HG03175 (cell line): ENCODE measurements at regions not wholly inside any gene's neighbourhood (a gene's known extent, or its start where the extent isn't known, plus 50 kb on each side); places are given as distances from the start of the nearest gene placed in this dataset.

Source experiments
- ATAC-seq: cut with Tn5 transposase; IDR thresholded peaks from one replicate; pipeline ENCODE4 v1.9.1; 2021; ENCODE audit warnings: mild to moderate bottlenecking, moderate library complexity; ENCODE audit not compliant: unreplicated experiment

DNA sequence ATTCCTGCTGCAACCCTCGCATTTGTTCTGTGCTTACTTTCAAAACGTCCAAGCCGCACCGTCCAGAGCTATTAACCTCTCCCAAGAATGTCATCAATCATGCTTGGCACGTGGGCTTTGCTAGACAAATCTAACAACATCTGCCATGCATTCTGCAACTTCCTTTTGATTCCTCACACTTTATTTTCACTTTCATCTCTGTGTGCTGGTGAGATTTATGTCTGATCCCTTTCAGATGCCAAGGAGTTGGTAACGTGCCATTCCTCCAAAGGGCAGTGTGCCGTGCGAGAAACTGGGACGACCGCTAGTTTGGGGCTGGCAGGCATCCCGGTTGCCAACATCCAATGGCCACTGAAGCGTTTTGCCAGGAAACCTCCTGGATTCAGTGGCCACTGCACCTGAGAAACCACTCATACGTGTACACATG lies 230.0 kb upstream of the PARD3B start:
- ATAC-seq: no peak

DNA sequence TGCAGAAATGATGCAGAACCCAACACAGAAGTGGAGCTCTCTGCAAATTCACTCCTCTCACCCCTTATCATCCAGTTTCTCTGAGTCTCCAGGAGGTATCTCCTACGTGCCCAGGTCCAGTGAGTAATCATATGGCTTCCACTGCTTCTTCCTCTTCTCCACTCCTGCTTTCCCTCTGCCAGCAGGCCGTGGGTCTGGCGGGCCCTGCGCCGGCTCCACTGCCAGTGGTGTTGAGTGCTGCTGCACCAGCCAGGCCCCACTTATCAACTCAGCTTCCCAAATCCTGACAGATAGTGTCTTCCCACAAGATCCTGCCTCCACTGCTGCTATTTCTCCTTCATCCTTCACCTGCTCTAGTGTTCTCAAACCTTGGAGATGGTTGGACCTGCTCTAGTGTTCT lies 227.6 kb upstream of the PARD3B start:
- no peak for ATAC-seq

DNA sequence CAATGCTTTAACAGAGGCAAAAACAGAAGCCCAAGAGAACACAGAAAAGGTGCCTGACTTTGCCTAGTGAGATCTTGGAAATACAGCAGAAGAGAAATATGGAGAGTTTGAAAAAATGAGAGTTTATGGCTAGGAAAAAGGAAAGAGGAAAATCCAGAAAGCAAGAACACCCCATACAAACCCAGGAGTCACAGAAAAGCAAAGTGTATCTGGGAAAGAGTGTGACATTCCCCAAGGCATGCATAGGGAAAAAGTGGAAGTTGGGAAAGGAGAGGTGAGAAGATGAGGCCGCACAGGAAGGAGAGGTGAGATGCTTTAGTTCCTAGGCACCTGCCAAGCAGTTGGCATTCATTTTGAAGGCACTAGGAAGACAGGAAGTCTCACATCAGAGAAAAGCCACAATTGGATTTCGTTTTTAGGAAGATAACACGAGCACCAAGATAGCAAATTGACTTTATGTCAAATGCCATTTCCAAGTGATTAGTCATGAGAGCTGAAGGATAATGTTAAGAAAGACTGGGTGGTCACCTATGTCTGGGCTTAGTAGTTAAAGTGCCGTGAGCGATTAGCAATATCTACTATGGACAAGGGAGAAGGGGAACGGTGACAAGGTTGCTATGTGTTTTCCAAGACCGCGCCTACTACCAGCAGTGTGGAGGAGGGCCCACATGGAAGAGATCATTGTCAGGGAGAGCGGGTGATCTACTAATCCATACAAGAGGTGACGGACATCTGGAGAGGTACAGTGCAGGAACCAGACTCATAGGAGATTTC lies 224.1 kb upstream of the PARD3B start:
- no peak for ATAC-seq

DNA sequence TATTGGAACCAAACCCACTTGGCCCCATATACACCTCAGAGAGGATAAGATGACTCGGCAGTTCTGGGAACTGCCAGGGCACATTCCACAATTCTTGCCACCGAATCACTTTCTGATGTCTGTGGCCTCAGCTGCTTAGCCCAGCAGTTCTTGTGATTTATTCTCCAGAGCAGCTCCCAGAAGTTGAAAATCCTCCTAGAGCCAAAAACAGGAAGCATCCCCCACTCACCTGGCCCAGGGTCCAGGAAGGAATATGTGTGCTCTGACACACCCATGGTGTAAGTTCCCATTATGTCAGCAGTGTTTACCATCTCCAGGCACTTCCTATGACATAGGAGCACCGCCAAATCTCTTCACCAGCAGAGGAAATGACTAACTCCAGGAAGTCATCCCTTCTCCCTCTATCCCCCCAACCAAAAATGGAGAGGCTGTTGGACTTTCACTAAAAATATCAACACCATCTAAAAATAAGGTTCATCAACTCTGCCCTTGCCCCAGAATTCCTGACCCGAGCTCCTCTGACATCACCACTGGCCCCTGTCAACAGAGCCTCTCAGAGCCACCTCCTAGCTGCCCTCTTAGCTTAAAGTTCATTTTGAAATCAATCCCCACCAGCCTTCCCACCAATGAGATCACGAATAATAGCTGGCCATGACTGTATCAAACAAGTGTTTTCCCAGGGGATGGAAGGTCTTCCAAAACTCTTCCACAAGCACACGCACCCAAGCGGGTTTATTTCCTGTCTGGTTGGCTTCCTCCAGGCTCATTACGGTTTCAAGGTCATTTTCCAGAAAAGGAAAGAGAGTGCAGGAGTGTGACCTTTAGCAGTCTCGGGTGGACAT lies 223.1 kb upstream of the PARD3B start:
- ATAC-seq: no peak

DNA sequence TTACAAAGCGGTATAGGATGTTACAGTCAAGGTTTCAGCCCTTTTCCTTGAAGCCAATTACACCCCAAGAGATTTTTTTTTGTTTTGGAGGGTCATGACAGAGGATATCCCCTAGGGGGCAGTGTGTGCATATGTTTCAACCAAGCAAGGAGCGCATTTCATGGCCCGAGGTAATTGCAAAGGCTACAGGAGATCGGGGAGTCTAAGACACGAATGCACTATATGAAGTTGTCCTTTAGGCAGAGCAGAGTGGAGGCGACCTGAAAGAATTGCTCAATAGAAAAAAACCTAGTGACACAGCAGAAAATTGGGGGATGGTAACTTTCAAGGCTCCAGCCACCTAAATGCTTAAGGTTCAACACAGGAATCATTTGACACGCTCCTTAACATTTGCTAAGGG lies 219.8 kb upstream of the PARD3B start:
- peak; percentile 88 for ATAC-seq

DNA sequence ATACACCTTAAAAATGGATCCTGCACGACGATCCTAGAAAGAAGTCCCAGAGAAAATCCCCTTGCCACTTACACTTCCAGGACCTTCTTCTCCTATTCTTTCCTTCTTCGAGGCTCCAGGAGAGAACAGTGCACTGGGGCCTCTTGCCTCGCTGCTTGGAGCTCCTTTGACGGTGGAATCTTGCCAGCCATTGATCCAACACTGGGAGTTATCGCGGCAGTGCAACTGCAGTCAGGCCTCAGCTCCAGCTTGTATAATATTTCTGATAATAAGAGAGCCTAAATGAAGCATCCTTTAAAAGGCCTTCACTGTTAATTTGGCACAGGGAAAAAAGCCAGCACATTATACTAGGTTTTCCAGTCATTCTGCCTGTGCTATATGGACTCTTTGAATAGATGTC lies 216.9 kb upstream of the PARD3B start:
- no peak for ATAC-seq

DNA sequence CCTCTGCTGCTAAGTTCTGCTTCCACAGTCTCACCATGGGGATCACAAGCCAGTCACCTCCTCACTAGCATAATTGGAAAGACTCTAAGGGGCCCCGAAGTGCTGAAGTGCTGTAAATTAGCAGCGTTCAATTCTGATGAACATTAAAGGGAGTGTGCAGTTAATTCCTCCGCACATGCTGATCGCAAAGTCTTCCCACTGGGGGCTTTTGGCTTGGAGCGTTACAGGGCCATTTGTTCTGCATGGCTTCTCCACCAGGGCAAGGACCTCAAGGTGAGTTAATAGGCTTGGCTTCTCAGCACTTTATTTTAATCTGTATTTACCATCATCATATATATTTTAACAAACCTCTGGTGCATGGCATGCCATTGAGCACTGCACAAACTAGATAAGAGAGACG lies 216.3 kb upstream of the PARD3B start:
- ATAC-seq: no peak

DNA sequence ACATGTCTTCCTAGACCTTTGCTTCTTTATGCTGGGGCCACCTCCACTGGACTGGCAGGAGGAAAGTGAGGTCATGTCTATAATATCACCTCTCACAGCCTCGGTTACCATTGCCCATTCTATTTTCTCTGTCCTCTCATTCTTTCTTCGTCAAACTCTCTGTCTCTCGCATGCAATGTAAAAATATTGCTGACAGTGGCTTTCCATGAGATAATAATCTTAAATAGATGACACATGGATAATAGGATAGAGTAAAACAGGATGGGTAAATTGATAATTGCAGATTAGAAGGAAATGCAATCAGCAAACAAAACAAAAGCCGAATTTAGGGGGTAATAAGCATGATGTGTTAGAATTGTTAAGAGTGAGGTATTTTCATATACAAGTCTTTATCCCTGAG lies 215.7 kb upstream of the PARD3B start:
- ATAC-seq: no peak

DNA sequence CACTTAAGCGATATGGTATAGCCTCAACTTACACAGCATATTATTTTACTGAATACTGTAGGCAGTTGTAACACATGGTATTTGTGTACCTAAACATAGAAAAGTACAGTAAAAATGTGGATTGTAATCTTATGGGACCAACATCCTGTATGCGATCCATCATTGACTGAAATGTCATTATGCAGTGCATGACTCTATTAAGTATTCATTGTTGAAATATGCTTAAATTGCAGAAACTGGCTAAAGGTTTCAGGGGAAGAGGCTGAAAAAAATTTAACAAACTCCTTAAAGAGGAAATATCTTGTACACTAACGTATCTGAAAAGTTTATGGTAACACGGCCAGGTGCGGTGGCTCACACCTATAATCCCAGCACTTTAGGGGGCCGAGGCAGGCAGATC lies 214.1 kb upstream of the PARD3B start:
- no peak for ATAC-seq

DNA sequence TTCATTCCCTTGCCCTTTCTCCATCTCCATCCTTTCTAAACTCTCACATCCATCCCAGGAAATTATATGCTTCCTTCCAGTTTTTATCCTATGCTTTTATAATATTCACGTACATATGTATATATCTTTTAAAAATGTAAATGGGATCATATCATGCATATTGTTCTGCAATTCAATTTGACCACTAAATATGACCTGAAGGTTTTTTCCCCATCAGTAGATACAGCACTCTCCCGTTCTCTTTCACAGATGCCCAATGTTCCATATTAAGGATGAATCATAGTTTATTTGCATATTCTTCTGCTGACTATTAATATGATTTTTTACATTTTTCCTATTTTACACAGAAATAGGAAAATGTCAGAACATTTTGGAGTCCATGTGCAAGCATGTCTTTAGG lies 213.3 kb upstream of the PARD3B start:
- no peak for ATAC-seq

DNA sequence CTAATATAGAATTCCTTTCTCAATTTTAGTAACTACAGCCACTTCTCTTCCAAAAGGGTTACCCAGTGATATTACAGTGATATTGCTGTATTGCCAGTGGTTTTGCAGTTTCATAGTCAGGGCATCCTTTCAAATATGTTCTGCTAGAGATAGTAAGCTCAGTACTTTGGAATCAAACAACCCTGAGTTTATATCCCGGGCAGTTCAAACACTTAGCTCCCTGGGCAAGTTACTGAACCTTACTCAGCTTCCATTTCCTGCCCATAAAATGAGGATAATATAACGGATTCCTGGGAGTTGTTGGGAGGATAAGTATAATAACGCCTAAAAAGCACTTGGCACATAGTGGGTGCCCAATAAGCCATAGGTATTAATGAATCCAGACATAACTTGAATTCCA lies 212.6 kb upstream of the PARD3B start:
- no peak for ATAC-seq

DNA sequence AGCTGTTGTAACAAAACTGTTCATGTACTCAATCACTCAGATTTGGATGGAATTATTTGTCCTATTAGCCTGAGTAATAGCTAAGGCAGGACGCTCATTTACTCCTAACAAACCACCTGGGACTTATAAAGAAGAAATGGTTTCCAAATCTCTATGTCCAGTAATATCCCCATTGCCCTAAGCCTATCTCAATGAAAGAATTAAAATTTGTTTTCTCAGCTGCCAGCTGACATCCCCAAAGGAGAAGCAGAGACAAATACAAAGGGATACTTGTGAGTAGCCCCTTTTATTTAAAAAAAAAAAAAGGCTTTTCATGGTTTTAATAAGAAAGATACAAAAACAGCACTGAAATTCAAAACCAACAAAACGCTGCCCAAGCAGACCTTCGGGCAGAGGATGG lies 211.4 kb upstream of the PARD3B start:
- no peak for ATAC-seq

DNA sequence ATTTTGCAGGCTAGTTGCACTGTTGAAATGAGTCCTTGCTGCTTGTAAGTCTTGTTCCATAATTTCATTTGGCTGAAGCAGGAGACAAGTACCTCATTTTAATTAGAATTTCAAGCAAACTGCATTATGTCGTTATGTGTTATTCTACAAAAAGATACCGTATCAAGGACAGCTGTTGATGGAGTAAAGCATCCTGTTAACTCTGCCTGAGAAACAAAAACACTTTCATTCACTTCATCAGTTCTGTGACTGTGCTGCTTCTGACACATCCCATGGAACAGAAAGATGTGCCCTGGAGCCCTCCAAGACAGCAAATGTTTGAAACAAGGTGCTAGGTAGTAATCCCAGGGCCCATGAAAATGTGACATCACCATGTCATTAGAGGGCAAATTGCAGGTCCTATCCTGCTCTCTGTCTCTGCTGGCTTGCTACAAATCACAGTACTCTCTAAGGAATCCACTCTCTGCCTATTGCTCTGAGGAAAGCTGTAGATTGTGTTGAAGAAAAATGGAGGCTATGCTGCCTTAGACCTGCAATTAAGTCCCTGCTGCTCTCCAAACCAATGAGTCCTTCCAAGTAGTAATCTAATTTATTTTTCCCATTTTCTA lies 209.7 kb upstream of the PARD3B start:
- no peak for ATAC-seq

DNA sequence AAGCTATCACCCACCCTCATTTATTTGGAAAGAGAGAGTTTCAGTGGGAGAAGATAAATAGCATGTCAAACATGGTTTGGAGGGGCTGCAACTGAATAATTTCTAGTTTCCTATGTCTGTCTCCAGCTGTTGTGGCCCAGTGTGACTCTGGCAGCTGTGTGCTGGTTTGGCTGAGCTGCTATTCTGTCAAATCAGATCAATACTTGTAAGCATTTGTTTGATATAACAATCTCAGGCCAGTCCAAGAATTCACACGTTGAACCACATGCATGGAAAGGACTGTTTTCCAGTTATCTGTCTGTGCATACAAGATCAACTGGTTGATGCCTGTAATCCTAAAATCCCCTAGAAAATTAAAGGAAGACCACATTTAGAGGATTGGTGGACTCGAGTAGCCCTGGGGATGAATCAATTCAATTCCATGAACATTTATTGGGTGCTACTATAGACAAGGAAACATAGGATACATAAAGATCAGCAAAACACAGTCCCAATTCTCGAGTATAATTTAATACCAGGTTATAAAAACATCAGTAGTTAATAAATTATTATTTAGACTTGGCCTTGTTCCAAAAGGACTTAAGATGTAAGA lies 209.0 kb upstream of the PARD3B start:
- ATAC-seq: no peak

DNA sequence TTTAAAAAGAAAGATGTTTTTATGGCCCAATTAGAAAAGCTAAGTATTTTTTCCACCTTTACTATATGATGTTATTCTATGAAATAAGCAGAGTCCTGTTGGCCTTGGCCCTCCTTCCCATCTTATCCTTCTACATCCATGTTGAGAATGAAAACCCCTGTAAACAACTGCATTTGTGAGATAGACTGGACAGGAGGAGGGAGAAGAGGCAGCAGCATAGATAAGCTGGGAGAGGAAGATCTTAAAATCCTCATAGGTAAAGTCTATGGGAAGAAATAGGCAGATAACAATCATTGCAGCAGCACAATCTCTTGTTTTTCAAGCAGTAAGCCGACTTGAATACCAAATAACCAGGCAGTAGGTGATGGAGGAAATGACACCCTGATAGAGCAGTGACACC lies 207.6 kb upstream of the PARD3B start:
- ATAC-seq: no peak

DNA sequence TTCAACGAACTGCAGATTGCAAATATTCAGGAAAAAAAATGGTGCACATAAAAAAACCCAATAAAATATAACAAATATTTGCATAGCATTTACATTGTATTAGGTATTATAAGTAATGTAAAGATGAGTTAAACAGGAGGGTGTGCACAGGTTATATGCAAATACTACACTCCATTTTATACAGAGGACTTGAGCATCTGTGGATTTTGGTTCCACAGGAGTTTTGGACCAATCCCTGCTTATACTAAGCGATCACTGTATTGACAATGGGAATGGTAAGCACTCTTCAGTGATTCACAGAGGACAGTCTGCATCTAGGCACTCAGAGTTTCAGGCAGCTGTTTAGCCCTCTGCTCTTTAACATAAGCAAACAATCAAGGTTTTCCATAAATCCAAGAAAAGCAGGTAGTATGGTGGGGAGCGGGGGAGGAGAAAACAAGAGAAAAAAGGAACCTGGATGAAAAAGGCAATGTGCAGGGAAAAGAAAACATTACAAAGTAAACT lies 206.0 kb upstream of the PARD3B start:
- ATAC-seq: no peak

DNA sequence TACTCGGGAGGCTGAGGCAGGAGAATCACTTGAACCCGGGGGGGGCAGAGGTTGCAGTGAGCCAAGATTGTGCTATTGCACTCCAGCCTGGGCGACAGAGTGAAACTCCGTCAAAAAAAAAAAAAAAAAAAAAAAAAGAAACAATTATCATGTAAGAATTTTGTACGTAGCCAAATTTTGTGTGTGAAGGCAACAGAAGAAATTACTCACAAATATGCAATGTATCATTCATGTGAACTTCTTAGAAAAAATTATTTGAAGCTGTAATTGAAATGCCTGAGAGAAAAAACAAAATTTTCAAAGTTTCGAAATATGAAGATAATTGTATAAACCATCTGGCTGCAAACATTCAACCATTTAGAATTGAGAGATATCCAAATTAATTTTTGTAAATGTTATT lies 204.8 kb upstream of the PARD3B start:
- no peak for ATAC-seq

DNA sequence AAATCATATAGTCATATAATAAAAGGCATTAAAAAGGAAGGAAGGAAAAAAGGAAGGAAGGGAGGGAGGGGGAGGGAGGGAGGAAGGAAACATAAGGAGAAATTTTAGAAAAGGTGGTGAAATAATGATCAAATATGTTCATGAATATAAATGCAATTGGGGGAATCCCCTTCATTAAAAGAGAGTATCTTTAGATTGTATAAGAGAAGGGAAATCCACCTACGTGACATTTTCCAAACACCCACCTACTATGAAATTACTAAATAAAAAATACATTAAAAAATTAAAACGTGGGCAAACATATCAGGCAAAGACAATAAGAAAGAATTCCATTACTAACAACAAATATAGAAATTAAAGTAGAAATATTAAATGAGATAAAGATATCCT lies 203.4 kb upstream of the PARD3B start:
- no peak for ATAC-seq

DNA sequence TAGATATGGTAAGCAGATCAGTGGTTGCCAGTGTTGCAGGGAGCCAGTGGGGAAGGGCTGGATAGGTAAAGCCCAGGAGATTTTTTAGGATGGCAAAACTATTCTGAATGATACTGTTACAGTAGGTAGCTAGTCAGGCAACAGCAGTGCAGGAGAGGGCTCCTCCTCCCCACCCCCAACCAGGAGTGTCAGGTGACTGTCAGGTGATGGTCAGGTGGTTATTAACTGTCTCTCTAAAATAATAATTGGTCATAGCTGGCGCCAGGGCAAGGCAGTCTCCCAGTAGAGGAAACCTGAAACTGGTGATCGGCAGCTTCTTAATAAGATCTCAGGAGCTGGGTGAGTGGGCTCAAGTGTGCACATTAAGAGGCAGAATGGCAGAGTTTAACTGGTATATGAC lies 201.6 kb upstream of the PARD3B start:
- no peak for ATAC-seq

DNA sequence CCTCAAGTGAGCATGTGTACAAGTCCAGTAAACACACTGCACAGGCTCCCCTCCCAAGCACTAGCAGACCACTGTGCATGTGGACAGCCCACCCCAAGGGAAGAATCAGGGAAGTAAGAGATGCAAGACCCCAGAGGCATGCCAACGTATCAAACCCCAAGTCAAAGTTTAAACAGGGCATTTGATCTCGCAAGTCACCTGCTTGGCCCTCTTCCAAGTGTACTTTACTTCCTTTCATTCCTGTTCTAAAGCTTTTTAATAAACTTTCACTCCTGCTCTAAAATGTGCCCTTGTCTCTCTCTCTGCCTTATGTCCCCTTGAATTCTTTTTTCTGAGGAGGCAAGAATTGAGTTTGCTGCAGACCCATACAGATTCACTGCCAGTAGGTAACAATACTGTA lies 201.2 kb upstream of the PARD3B start:
- no peak for ATAC-seq

DNA sequence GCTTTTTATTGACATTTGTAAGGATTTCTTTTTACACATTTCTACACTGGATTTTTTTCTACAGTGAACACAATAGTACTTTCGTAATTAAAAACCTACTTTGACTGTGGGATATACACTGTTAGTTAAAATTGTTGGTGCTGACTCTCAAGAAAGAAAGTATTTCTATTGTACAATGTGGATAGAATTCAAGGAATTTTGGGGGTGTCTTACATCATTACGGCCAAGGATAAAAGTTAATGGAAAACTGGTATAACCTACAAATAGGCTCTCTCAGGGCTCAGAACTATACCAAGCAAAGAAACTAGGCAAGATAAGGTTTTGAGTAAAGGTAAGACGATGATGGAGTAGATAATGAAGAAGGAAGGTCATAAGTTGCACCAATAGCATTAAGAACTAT lies 198.4 kb upstream of the PARD3B start:
- ATAC-seq: no peak
